BLaER1 (cell line): ENCODE measurements at regions not wholly inside any gene's neighbourhood (a gene's known extent, or its start where the extent isn't known, plus 50 kb on each side); places are given as distances from the start of the nearest gene placed in this dataset.

Experiments
- H3K27ac ChIP-seq: shearing (Covaris generic); formaldehyde crosslinking; 2 replicates; pipeline ENCODE4 v1.8.1; 2022
- H3K27me3 ChIP-seq: shearing (Covaris generic); formaldehyde crosslinking; 2 replicates; pipeline ENCODE4 v1.8.1; 2022
- H3K36me3 ChIP-seq: shearing (Covaris generic); formaldehyde crosslinking; 2 replicates; pipeline ENCODE4 v1.8.1; 2022
- H3K4me1 ChIP-seq: shearing (Covaris generic); formaldehyde crosslinking; 2 replicates; pipeline ENCODE4 v1.8.1; 2022
- H3K4me2 ChIP-seq: shearing (Covaris generic); formaldehyde crosslinking; 2 replicates; pipeline ENCODE4 v1.8.1; 2022
- H3K4me3 ChIP-seq: shearing (Covaris generic); formaldehyde crosslinking; 2 replicates; pipeline ENCODE4 v1.8.1; 2022
- H3K9ac ChIP-seq: shearing (Covaris generic); formaldehyde crosslinking; 2 replicates; pipeline ENCODE4 v1.8.1; 2022
- H3K9me3 ChIP-seq: shearing (Covaris generic); formaldehyde crosslinking; 2 replicates; pipeline ENCODE4 v1.8.1; 2022
- H4K20me1 ChIP-seq: shearing (Covaris generic); formaldehyde crosslinking; 2 replicates; pipeline ENCODE4 v1.8.1; 2022
- Cebpa-rat ChIP-seq: shearing (Covaris generic); IDR thresholded peaks from 2 replicates; pipeline ENCODE4 v1.8.1; 2022

- Histone ChIP-seq H3K27ac (no peak overlapping the region), H3K9ac (no peak overlapping the region), H3K4me2 (no peak overlapping the region), H3K9me3 (peaks cover 10% of the 10 kb centered on the region), H4K20me1 (no peaks in the 10 kb centered on the region), H3K36me3 (no peaks in the 10 kb centered on the region), H3K27me3 (no peaks in the 10 kb centered on the region), H3K4me3 (no peak overlapping the region), H3K4me1 (no peaks in the 10 kb centered on the region)
- no peak for TF ChIP-seq Cebpa-rat
Measured at GRCh38 chr5:91224969-91225368, 158.1 kb downstream of the ARRDC3 start.

- H3K27me3 ChIP-seq, result no peaks in the 10 kb centered on the region
- no peak overlapping the region for H3K9ac ChIP-seq
- TF ChIP-seq Cebpa-rat, result no peak
- no peaks in the 10 kb centered on the region for H3K4me1 ChIP-seq
- no peak overlapping the region for H3K4me2 ChIP-seq
- no peaks in the 10 kb centered on the region for H4K20me1 ChIP-seq
- no peak overlapping the region for H3K27ac ChIP-seq
- H3K9me3 ChIP-seq, result peaks cover 5% of the 10 kb centered on the region
- H3K4me3 ChIP-seq, result no peak overlapping the region
- no peaks in the 10 kb centered on the region for H3K36me3 ChIP-seq
Measured at GRCh38 chr5:91224456-91224855, 158.7 kb downstream of the ARRDC3 start.

- TF ChIP-seq Cebpa-rat, result no peak
- H3K9ac ChIP-seq, result no peak overlapping the region
- H3K4me3 ChIP-seq, result no peak overlapping the region
- H3K4me1 ChIP-seq, result peaks cover 3% of the 10 kb centered on the region; the same call in 1 of the 2 replicates
- no peaks in the 10 kb centered on the region for H3K9me3 ChIP-seq
- H3K27ac ChIP-seq, result no peak overlapping the region
- no peaks in the 10 kb centered on the region for H3K36me3 ChIP-seq
- no peak overlapping the region for H3K4me2 ChIP-seq
- H4K20me1 ChIP-seq, result no peaks in the 10 kb centered on the region
- no peaks in the 10 kb centered on the region for H3K27me3 ChIP-seq
Measured at GRCh38 chr5:91223886-91224285, 159.2 kb downstream of the ARRDC3 start.

GRCh38 chr5:91222482-91222881 is 160.6 kb downstream of the ARRDC3 start:
- Histone ChIP-seq H3K27me3 (no peaks in the 10 kb centered on the region), H3K4me2 (no peak overlapping the region), H3K9ac (no peak overlapping the region), H3K9me3 (no peaks in the 10 kb centered on the region), H3K4me3 (no peak overlapping the region), H4K20me1 (no peaks in the 10 kb centered on the region), H3K36me3 (no peaks in the 10 kb centered on the region), H3K27ac (no peak overlapping the region), H3K4me1 (peaks cover 7% of the 10 kb centered on the region; the same call in 1 of the 2 replicates)
- TF ChIP-seq Cebpa-rat, result no peak

- H3K9ac ChIP-seq, result no peak overlapping the region
- no peaks in the 10 kb centered on the region for H3K9me3 ChIP-seq
- H3K27ac ChIP-seq, result no peak overlapping the region
- peaks cover 7% of the 10 kb centered on the region; the same call in 1 of the 2 replicates for H3K4me1 ChIP-seq
- no peak overlapping the region for H3K4me2 ChIP-seq
- TF ChIP-seq Cebpa-rat, result no peak
- no peaks in the 10 kb centered on the region for H3K36me3 ChIP-seq
- H4K20me1 ChIP-seq, result no peaks in the 10 kb centered on the region
- H3K4me3 ChIP-seq, result no peak overlapping the region
- H3K27me3 ChIP-seq, result no peaks in the 10 kb centered on the region
Measured at GRCh38 chr5:91221917-91222316, 161.2 kb downstream of the ARRDC3 start.

- no peak for TF ChIP-seq Cebpa-rat
- Histone ChIP-seq H4K20me1 (no peaks in the 10 kb centered on the region), H3K9ac (no peak overlapping the region), H3K36me3 (no peaks in the 10 kb centered on the region), H3K27ac (no peak overlapping the region), H3K4me3 (no peak overlapping the region), H3K9me3 (no peaks in the 10 kb centered on the region), H3K4me1 (peaks cover 7% of the 10 kb centered on the region; the same call in 1 of the 2 replicates), H3K4me2 (no peak overlapping the region), H3K27me3 (no peaks in the 10 kb centered on the region)
Measured at GRCh38 chr5:91219803-91220371, 163.2 kb downstream of the ARRDC3 start.

- no peaks in the 10 kb centered on the region for H4K20me1 ChIP-seq
- H3K9ac ChIP-seq, result no peak overlapping the region
- no peak for TF ChIP-seq Cebpa-rat
- H3K27ac ChIP-seq, result no peak overlapping the region
- H3K4me3 ChIP-seq, result no peak overlapping the region
- no peak overlapping the region for H3K4me2 ChIP-seq
- peaks cover 7% of the 10 kb centered on the region; the same call in 1 of the 2 replicates for H3K4me1 ChIP-seq
- H3K27me3 ChIP-seq, result no peaks in the 10 kb centered on the region
- H3K36me3 ChIP-seq, result no peaks in the 10 kb centered on the region
- no peaks in the 10 kb centered on the region for H3K9me3 ChIP-seq
Measured at GRCh38 chr5:91219091-91219802, 163.9 kb downstream of the ARRDC3 start.

- Histone ChIP-seq H3K4me2 (no peak overlapping the region), H3K27ac (no peak overlapping the region), H3K9ac (no peak overlapping the region), H3K27me3 (no peaks in the 10 kb centered on the region), H3K36me3 (no peaks in the 10 kb centered on the region), H4K20me1 (no peaks in the 10 kb centered on the region), H3K4me1 (peaks cover 7% of the 10 kb centered on the region; the same call in 1 of the 2 replicates), H3K9me3 (no peaks in the 10 kb centered on the region), H3K4me3 (no peak overlapping the region)
- TF ChIP-seq Cebpa-rat, result no peak
Measured at GRCh38 chr5:91217859-91218258, 165.3 kb downstream of the ARRDC3 start.

GRCh38 chr5:91214571-91214970 is 168.5 kb downstream of the ARRDC3 start:
- H3K4me1 ChIP-seq, result peaks cover 7% of the 10 kb centered on the region; the same call in 1 of the 2 replicates
- H4K20me1 ChIP-seq, result no peaks in the 10 kb centered on the region
- no peaks in the 10 kb centered on the region for H3K9me3 ChIP-seq
- no peaks in the 10 kb centered on the region for H3K27me3 ChIP-seq
- no peak overlapping the region for H3K9ac ChIP-seq
- H3K27ac ChIP-seq, result no peak overlapping the region
- TF ChIP-seq Cebpa-rat, result no peak
- H3K36me3 ChIP-seq, result no peaks in the 10 kb centered on the region
- no peak overlapping the region for H3K4me2 ChIP-seq
- H3K4me3 ChIP-seq, result no peak overlapping the region
